H1 (cell line): ENCODE measurements at regions not wholly inside any gene's neighbourhood (a gene's known extent, or its start where the extent isn't known, plus 50 kb on each side); places are given as distances from the start of the nearest gene placed in this dataset.

Source experiments
- ATF2 ChIP-seq: IDR thresholded peaks from 2 replicates; pipeline ENCODE4 v1.6.1; 2012; ENCODE audit warnings: low read length, inconsistent platforms
- CBX8 ChIP-seq: fragments of 300-800, 300-1000 bp; sonication (generic); IDR thresholded peaks from 2 replicates; pipeline ENCODE4 v1.7.1; 2016; ENCODE audit warnings: low read depth, low read length, borderline replicate concordance
- CEBPB ChIP-seq: IDR thresholded peaks from 2 replicates; pipeline ENCODE4 v1.6.1; 2012; ENCODE audit warnings: low read depth, low read length
- CHD2 ChIP-seq: IDR thresholded peaks from 2 replicates; pipeline ENCODE4 v1.6.1; 2012; ENCODE audit warnings: low read length, improper control_type of control experiment
- CHD7 ChIP-seq: fragments of 300-600 bp; sonication (generic); IDR thresholded peaks from 2 replicates; pipeline ENCODE4 v1.7.1; 2012; ENCODE audit warnings: low read length, moderate library complexity, mild to moderate bottlenecking, inconsistent platforms; ENCODE audit not compliant: insufficient replicate concordance
- MAX ChIP-seq: IDR thresholded peaks from 2 replicates; pipeline ENCODE4 v1.6.1; 2012; ENCODE audit warnings: inconsistent platforms
- RFX5 ChIP-seq: IDR thresholded peaks from 2 replicates; pipeline ENCODE4 v1.6.1; 2011; ENCODE audit warnings: low read depth, low read length, improper control_type of control experiment, borderline replicate concordance
- RXRA ChIP-seq: IDR thresholded peaks from 2 replicates; pipeline ENCODE4 v1.6.1; 2011; ENCODE audit warnings: low read depth, mild to moderate bottlenecking, low read length, moderate library complexity; ENCODE audit not compliant: insufficient read depth
- TAF1 ChIP-seq: IDR thresholded peaks from 2 replicates; pipeline ENCODE4 v1.6.1; 2011; ENCODE audit warnings: mild to moderate bottlenecking, low read depth, low read length

GRCh38 chr9:100668024-100668423, 90.1 kb downstream of the CAVIN4 start (continued):
- TF ChIP-seq CHD7 (no peak), RXRA (no peak), CHD2 (no peak), MAX (no peak), TAF1 (no peak), ATF2 (no peak), CBX8 (no peak), RFX5 (no peak), CEBPB (no peak)
- TF ChIP-seq, all 59 proteins: peak for 0
